Cardiac muscle cell (in vitro differentiated cells and primary cell): ENCODE measurements at regions not wholly inside any gene's neighbourhood (a gene's known extent, or its start where the extent isn't known, plus 50 kb on each side); places are given as distances from the start of the nearest gene placed in this dataset.

Experiments
- DNase-seq, 2 donors: peaks; one replicate each; pipeline versions ENCODE4 v3.0.0 to v3.0.0-alpha.2; 2010 to 2017; ENCODE audit warnings: low read depth in 1 of 2, low spot score in 1 of 2
- H3K27ac ChIP-seq: fragments of 200-600 bp; sonication (generic); 2 replicates; pipeline ENCODE4 v1.5.1; 2016
- H3K27me3 ChIP-seq: fragments of 200-600 bp; sonication (generic); 2 replicates; pipeline ENCODE4 v1.6.0; 2016; ENCODE audit warnings: control low read depth
- H3K36me3 ChIP-seq: fragments of 200-600 bp; sonication (generic); 2 replicates; pipeline ENCODE4 v1.5.1; 2016; ENCODE audit warnings: control low read depth
- H3K4me1 ChIP-seq: fragments of 200-600 bp; sonication (generic); 2 replicates; pipeline ENCODE4 v1.8.1; 2017; ENCODE audit warnings: low read depth, mild to moderate bottlenecking, mixed run types
- H3K4me3 ChIP-seq: fragments of 200-600 bp; sonication (generic); 2 replicates; pipeline ENCODE4 v1.5.1; 2016; ENCODE audit warnings: mild to moderate bottlenecking
- H3K9me3 ChIP-seq: fragments of 200-600 bp; sonication (generic); 2 replicates; pipeline ENCODE4 v1.5.1; 2017; ENCODE audit warnings: low read depth, mild to moderate bottlenecking, control low read depth
- CTCF ChIP-seq: IDR thresholded peaks from 2 replicates; pipeline ENCODE4 v1.5.1; 2012; ENCODE audit warnings: low read depth, mild to moderate bottlenecking, low read length

- Histone ChIP-seq H3K27ac (no peak overlapping the region), H3K36me3 (no peaks in the 10 kb centered on the region), H3K9me3 (no peaks in the 10 kb centered on the region), H3K4me3 (no peak overlapping the region), H3K27me3 (no peaks in the 10 kb centered on the region), H3K4me1 (peaks cover 14% of the 10 kb centered on the region)
- TF ChIP-seq CTCF, result no peak
- DNase-seq, result no peak
Measured at GRCh38 chr5:116654925-116655324, 80.3 kb upstream of the SEMA6A start.

- H3K36me3 ChIP-seq, result no peaks in the 10 kb centered on the region
- no peaks in the 10 kb centered on the region for H3K9me3 ChIP-seq
- H3K4me3 ChIP-seq, result no peak overlapping the region
- no peak overlapping the region for H3K27ac ChIP-seq
- H3K27me3 ChIP-seq, result no peaks in the 10 kb centered on the region
- no peak for TF ChIP-seq CTCF
- DNase-seq, result peak in 1 of 2 donors; percentile 69
- H3K4me1 ChIP-seq, result peaks cover 14% of the 10 kb centered on the region
Measured at GRCh38 chr5:116652903-116653302, 78.3 kb upstream of the SEMA6A start.

- Histone ChIP-seq H3K9me3 (no peaks in the 10 kb centered on the region), H3K27ac (no peak overlapping the region), H3K4me1 (peaks cover 14% of the 10 kb centered on the region), H3K36me3 (no peaks in the 10 kb centered on the region), H3K4me3 (no peak overlapping the region), H3K27me3 (no peaks in the 10 kb centered on the region)
- no peak for TF ChIP-seq CTCF
- DNase-seq, result peak; percentile 5 to 90
Measured at GRCh38 chr5:116652196-116652729, 77.6 kb upstream of the SEMA6A start.

GRCh38 chr5:116651653-116652052, 77.0 kb upstream of the SEMA6A start:
- Histone ChIP-seq H3K9me3 (no peaks in the 10 kb centered on the region), H3K36me3 (no peaks in the 10 kb centered on the region), H3K27ac (no peak overlapping the region), H3K27me3 (no peaks in the 10 kb centered on the region), H3K4me3 (no peak overlapping the region), H3K4me1 (peaks cover 14% of the 10 kb centered on the region)
- DNase-seq, result no peak
- no peak for TF ChIP-seq CTCF

- H3K4me3 ChIP-seq, result no peak overlapping the region
- H3K27me3 ChIP-seq, result no peaks in the 10 kb centered on the region
- no peak overlapping the region for H3K27ac ChIP-seq
- no peak for DNase-seq
- H3K9me3 ChIP-seq, result no peaks in the 10 kb centered on the region
- no peak for TF ChIP-seq CTCF
- peaks cover 14% of the 10 kb centered on the region for H3K4me1 ChIP-seq
- H3K36me3 ChIP-seq, result no peaks in the 10 kb centered on the region
Measured at GRCh38 chr5:116650964-116651363, 76.3 kb upstream of the SEMA6A start.

GRCh38 chr5:116650544-116650943, 75.9 kb upstream of the SEMA6A start:
- Histone ChIP-seq H3K27ac (no peak overlapping the region), H3K4me1 (peaks cover 14% of the 10 kb centered on the region), H3K27me3 (no peaks in the 10 kb centered on the region), H3K4me3 (no peak overlapping the region), H3K36me3 (no peaks in the 10 kb centered on the region), H3K9me3 (no peaks in the 10 kb centered on the region)
- TF ChIP-seq CTCF, result no peak
- no peak for DNase-seq
